ENCODE measurements at regions not wholly inside any gene's neighbourhood (a gene's known extent, or its start where the extent isn't known, plus 50 kb on each side); places are given as distances from the start of the nearest gene placed in this dataset.

GRCh38 chr2:136255127-136255526 is 137.2 kb upstream of the CXCR4 start:
- H3K4me3 Mint-ChIP-seq = no peak overlapping the region
- H3K27ac Mint-ChIP-seq = no peak overlapping the region
- TF ChIP-seq CTCF (IDR thresholded peaks at IDR 0.05; ENCODE audit: unreplicated experiment in 3 of 3) = no peak
- H3K9me3 Mint-ChIP-seq = peaks cover 2% of the 10 kb centered on the region
- H3K4me1 Mint-ChIP-seq = peaks cover 33% of the 10 kb centered on the region
- peaks cover 6% of the 10 kb centered on the region for H3K27me3 Mint-ChIP-seq (ENCODE audit: low read depth)
- H3K36me3 Mint-ChIP-seq (ENCODE audit: low read depth) = no peaks in the 10 kb centered on the region

DNA sequence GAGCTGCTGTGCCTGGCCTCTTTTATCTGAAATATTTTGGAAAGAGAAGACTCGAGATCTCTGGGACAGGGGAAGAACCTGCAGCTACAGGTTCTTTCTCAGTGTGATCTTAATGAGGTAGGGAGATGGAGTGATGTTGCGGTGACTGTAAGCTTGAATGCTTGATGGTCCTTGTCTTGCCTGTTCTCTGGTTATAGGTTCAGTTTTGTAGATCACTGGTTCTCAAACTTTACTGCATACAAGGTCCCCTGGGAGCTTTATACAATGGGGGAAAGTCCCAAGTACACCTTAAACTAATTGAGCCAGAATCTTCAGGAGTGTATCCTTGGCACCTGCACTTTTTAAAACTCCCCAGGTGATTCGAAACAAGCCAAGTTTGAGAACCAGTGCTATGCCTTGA is 136.7 kb upstream of the CXCR4 start:
- Mint-ChIP-seq H3K27ac (no peak overlapping the region), H3K4me1 (peaks cover 33% of the 10 kb centered on the region), H3K36me3 (ENCODE audit: low read depth) (no peaks in the 10 kb centered on the region), H3K27me3 (ENCODE audit: low read depth) (peaks cover 5% of the 10 kb centered on the region), H3K4me3 (no peak overlapping the region), H3K9me3 (peaks cover 2% of the 10 kb centered on the region)
- no peak for TF ChIP-seq CTCF (IDR thresholded peaks at IDR 0.05; ENCODE audit: unreplicated experiment in 3 of 3)

GRCh38 chr2:136253288-136254004 is 135.5 kb upstream of the CXCR4 start:
- H3K36me3 Mint-ChIP-seq (ENCODE audit: low read depth) = no peaks in the 10 kb centered on the region
- H3K4me3 Mint-ChIP-seq = no peak overlapping the region
- peaks cover 11% of the 10 kb centered on the region for H3K27me3 Mint-ChIP-seq (ENCODE audit: low read depth)
- H3K27ac Mint-ChIP-seq = no peak overlapping the region
- TF ChIP-seq CTCF (IDR thresholded peaks at IDR 0.05; ENCODE audit: unreplicated experiment in 3 of 3) = no peak
- peaks cover 26% of the 10 kb centered on the region for H3K4me1 Mint-ChIP-seq
- peaks cover 2% of the 10 kb centered on the region for H3K9me3 Mint-ChIP-seq

- H3K27ac Mint-ChIP-seq = peak overlapping the region in 2 of 3 experiments; percentile 37 to 41
- no peak for TF ChIP-seq CTCF (IDR thresholded peaks at IDR 0.05; ENCODE audit: unreplicated experiment in 3 of 3)
- no peaks in the 10 kb centered on the region for H3K36me3 Mint-ChIP-seq (ENCODE audit: low read depth)
- no peak overlapping the region for H3K4me3 Mint-ChIP-seq
- peaks cover 15% of the 10 kb centered on the region for H3K27me3 Mint-ChIP-seq (ENCODE audit: low read depth)
- H3K4me1 Mint-ChIP-seq = peaks cover 23% of the 10 kb centered on the region
- peaks cover 2% of the 10 kb centered on the region for H3K9me3 Mint-ChIP-seq
Observed at GRCh38 chr2:136251885-136252585, 134.1 kb upstream of the CXCR4 start.

- Mint-ChIP-seq H3K36me3 (ENCODE audit: low read depth) (no peaks in the 10 kb centered on the region), H3K27ac (peak overlapping the region in 1 of 3 experiments; percentile 37)
Observed at GRCh38 chr2:136251197-136251884, 133.4 kb upstream of the CXCR4 start.

More at GRCh38 chr2:136251197-136251884, 133.4 kb upstream of the CXCR4 start:
- no peak overlapping the region for H3K4me3 Mint-ChIP-seq
- H3K27me3 Mint-ChIP-seq (ENCODE audit: low read depth) = peaks cover 14% of the 10 kb centered on the region
- peaks cover 2% of the 10 kb centered on the region for H3K9me3 Mint-ChIP-seq
- peaks cover 21% of the 10 kb centered on the region for H3K4me1 Mint-ChIP-seq
- no peak for TF ChIP-seq CTCF (IDR thresholded peaks at IDR 0.05; ENCODE audit: unreplicated experiment in 3 of 3)

Data from nephron (organoid).